HG03520 (cell line): ENCODE measurements at regions not wholly inside any gene's neighbourhood (a gene's known extent, or its start where the extent isn't known, plus 50 kb on each side); places are given as distances from the start of the nearest gene placed in this dataset.
"Not testable (repeated sequence)": the region's sequence is repeated elsewhere in the genome, so short reads cannot be mapped to it uniquely, and the experiment has no call there.

ENCODE experiments used
- ATAC-seq: cut with Tn5 transposase; IDR thresholded peaks from one replicate; pipeline ENCODE4 v1.9.1; 2021; ENCODE audit warnings: mild to moderate bottlenecking, moderate library complexity; ENCODE audit not compliant: unreplicated experiment

DNA sequence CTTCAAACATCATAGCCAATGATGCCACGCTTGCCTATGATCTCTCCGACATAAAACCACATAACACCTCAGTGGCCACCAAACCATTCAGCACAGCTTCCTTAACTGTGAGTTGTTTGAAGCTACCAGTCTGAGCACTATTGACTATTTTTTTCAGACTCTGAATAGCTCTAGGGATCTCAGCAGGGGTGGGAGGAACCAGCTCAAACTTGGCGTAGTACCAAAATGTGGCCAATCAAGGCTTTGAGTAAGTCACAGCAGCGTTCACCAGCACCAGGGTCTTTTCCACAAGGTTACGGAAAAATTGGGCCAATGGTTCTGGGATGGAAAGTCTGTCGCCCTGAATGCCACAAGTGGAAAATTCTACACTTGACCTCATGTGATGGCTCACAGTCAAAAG lies 70.6 kb downstream of the SMPDL3A start:
- ATAC-seq: no peak

DNA sequence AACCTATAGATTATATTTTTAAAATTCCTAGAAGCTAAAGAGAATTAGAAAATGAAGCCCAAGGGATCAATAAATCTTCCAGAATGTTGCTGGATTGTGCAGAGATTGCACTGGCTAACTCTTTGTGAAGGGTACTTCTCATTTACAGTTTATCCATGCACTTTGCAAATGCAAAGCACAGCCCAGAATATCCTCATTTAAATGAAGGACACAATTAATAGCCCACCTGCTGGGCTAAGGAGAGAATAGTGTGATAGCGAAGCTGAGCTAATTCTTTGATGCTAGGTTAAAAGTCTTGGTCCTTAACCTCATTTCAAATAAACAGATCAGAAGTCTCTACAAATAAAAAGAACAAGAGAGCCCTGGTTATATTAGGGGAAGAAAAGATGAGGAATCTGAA lies 72.5 kb downstream of the SMPDL3A start:
- ATAC-seq: no peak

DNA sequence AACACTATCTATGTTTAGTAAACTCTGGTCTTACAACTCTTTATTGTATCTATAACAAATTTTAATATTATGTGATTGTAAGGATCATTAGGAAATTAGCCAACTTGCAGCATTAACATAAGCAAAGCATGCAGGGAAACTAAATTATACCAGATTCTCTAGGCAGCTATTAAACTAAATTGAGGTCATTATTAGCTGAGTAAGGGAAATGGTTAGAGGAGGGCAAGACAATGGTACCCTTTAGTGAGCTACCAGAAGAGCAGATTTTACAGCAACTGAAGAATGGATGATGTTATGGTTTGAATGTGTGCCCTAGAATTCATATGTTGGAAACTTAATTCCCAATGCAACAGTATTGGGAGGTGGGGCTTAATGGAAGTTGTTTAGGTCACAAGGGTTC lies 79.1 kb downstream of the SMPDL3A start:
- ATAC-seq: no peak

DNA sequence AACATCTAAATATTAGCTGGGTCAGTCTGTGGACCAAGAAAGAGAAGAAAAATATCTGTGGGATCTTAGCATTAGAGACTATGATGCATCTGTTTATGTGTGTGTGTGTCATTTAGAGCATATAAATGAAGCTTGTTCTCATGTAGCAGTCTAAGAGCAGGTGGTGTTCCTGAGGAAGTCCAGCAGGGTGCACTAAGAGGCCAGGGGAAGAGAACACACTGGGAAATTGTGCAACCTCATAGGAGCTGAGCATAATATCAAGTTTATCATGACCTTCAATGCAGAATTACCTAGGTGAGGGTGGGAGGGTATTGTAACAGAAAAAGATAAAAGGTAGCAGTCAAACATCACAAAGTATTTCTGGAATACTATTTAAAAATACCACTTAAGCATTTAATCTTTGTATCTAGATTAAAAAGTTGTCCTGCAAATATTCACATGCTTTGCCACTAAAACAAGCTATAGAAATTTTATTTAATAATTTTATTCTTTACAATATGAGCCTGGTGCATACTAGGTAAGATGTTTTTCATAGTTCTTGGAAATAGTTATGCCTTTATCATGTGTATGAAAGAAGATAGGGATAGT lies 80.5 kb downstream of the SMPDL3A start:
- peak; percentile 87 for ATAC-seq

DNA sequence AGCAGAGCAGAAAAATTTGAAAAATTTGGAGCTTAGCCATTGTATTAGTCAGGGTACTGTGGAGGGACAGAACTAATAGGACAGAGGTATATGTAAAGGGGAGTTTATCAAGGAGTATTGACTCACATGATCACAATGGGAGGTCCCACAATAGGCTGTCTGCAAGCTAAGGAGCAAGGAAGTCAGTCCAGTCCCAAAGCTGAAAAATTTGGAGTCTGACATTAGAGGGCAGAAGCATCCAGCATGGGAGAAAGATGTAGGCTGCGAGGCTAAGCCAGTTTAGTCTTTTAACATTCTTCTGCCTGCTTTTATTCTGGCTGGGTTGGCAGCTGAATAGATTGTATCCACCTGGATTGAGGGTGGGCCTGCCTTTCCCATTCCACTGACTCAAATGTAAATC lies 82.0 kb downstream of the SMPDL3A start:
- no peak for ATAC-seq

DNA sequence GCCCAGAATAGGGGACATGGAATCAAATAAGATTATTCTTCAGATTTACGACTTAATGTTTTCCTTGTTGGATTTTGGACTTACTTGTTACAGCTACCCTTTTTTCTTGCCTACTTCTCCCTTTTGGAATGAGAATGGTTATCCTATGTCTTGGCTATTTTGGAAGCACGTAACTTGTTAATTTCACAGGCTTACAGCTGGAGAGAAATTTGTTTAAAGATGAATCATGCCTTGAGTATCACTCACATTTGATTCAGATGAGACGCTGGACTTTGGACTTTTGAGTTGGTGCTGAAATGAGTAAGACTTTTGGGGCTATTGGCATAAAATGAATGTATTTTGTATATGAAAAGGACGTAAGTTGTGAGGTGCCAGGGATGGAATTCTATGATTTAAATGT lies 83.3 kb downstream of the SMPDL3A start:
- no peak for ATAC-seq

DNA sequence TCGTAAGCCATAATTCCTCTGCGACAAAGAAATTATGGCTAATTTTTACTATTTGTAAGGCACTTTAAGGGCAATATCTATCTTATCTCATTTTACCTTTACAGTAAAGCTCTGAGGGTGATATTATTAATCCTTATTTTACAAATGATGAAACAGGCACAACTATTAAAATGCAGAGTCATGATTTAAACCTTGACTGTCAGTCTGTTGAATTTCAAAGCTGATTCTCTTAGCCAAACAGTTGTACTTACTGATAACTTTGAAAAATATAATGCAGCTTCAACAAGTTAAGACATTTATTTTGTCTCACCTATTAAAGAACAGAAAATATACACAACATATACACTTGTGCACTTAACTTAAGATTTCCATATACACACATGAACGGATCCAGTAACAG lies 88.2 kb downstream of the SMPDL3A start:
- ATAC-seq: no peak

DNA sequence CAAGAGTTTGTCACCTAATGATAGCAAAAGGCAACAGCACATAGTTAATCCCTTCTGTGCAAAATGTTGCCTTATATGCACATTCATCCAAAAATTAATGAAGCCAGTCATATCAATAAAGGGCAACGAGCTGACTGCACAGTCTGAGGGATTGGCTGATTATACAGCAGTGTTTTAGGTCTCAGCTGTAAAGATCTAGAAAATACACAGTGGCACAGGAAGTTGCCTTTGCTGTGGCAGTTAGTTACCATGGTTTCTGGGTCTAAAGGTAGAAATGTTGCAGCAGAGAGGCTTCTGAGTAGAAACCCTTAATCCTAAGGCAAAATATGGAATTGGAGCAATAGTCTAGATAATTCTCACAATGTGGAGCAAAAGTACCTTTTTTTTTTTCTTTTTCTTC lies 89.7 kb downstream of the SMPDL3A start:
- ATAC-seq: no peak

DNA sequence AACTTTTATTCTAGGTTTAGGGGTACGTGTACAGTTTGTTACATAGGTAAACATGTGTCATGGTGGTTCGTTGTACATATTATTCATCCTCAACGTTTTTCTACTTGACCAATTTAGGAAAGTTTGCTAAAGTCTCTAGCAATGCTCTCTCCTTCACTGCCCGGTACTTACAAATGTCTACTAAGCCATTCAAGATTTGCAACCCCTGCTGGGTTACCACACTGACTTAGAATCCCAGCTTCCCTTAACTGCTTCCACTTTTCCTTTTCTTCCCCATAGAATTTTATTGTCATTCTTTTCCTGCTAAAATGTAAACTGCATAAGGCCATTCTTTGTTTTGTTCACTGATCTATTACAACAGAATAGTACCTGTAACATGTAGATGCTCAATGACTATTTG lies 97.4 kb downstream of the SMPDL3A start:
- ATAC-seq: no peak

DNA sequence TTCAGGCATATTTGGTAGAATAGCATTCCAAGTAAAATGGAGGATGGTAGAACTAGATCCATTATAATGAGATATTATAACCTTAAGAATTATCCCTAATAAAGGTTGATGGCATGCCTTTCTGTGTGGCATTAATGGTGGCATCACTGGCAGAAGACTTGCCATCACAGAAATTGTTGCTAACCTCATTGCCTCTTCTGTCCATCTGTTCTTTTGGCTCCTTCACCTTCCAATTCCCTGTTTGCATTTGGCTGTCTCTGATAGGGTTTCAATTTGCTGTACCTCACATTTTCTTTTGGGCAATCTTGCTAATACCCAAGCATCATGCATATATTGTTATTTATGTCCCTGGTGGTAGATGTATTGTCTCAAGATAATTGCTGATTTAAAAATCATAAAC lies 98.9 kb downstream of the SMPDL3A start:
- no peak for ATAC-seq

DNA sequence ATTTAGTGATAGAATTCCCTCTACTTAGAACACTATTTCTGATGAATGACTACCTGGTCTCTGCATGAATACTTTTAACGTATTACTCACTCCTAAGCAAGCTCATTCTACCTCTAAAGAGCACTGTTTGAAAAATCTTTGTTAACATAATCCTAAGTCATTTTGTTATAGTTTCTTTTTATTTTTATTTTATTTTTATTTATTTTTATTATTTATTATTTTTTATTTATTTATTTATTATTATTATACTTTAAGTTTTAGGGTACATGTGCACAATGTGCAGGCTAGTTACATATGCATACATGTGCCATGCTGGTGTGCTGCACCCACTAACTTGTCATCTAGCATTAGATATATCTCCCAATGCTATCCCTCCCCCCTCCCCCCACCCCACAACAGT lies 99.6 kb downstream of the SMPDL3A start:
- not testable (repeated sequence) for ATAC-seq

DNA sequence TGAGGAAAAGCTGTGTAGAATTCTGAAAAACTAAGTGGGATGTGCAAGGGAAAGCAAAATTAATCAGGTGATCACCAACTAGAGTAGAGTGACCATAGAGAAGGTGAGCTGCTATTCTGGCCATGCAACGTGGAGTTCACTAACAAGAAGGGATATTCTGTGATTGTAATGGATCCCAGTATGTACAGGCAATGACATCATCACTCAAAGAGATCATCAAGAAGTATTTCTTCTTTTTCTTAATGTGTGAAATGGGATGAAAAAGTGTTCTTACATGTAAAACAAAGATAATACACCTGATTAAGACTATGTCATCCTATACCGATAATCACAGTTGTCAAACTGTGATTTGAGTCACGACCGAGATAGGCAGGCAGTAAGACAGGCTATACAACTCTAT lies 101.2 kb downstream of the SMPDL3A start:
- ATAC-seq: no peak

DNA sequence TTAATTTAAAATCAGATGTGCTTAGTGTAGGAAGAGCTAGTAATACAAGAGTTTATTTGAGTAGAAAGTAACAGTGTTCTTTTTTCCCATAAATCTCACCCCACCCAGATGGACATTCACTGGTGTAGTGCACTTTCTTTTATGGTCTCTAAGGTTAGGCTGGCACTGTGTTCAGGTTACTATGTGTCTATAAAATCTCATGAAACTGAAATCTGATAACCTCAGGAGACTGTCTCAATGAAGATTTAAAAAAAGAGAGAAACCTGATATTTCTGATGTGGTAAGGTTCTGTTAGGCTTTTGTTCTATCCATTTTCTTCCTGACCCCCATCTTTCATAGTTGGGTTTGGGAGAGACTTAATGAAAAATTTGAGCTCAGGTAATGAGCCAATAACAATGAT lies 101.2 kb upstream of the CLVS2 start:
- ATAC-seq: no peak

DNA sequence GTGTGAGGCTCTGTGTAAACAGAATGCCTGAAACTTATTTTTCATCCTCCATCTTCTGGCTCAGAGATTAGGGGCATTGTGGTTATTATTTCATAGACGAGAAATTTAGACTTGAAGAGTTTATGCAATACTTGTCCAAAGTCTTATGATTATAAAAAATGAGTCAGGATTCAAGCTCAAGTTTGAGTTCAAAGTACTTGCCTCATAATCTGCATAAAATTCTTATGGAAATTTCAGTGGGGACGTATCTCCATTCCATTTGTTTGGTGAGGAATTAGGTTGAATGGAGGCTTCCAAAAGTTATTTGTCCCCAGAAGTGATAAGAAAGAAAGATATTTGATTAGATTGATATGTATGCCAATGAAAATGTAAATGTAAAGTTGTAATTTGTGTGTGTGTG lies 93.7 kb upstream of the CLVS2 start:
- no peak for ATAC-seq

DNA sequence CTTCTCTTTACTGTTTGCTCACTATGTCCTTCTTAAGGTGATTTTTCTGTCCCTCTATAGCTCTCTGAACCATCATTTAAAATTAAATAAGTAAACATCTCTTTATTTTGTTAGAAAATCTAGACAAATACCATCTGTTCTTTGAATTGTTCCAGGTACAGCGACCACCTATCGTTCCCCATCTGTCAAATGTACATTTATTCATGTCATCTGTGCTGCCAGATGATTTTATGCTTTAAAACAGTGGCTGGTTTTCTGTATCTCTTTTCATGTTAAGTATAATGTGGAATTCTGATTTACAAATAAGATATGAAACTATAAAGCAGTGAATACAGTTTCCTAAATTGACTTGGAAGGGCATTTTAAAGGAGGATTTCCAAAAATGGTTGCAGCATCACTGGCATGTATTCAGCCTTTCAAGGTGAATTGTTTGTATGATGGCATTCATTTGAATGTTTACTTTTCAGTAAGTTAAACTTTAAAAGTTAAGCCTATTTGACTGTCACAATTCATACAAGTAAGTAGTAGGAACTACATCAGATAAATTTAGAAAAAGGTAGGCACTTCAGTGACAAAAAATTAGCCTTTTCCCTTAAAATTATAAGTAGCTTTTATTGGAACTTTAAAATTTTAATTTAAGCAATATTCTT lies 92.6 kb upstream of the CLVS2 start:
- no peak for ATAC-seq

DNA sequence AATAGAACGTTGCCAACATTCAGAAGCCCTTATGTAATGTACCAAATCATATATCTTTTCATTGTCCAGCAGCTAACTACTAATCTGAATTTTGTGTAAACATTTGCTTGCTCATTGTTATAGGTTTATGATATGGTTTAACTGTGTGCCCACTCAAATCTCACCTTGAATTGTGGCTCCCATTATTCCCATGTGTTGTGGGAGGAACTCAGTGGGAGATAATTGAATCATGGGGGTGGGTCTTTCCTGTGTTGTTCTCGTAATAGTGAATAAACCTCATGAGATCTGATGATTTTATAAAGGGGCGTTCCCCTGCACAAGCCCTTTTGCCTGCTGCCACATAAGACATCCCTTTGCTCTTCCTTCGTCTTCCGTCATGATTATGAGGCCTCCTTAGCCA lies 91.9 kb upstream of the CLVS2 start:
- ATAC-seq: no peak

DNA sequence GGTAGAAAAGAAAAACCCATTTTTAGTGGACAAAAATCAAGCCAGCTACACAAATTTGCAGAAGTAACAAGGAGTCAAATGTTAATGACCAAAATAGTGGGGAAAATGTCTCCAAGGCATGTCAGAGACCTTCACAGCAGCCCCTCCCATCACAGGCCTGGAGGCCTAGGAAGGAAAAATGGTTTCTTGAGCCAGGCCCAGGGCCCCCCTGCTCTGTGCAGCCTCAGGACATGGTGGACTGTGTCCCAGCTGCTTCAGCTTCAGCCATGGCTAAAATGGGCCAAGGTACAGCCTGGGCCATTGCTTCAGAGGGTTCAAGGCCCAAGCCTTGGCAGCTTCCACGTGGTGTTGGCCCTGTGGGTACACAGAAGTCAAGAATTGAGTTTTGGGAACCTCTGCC lies 82.5 kb upstream of the CLVS2 start:
- no peak for ATAC-seq

DNA sequence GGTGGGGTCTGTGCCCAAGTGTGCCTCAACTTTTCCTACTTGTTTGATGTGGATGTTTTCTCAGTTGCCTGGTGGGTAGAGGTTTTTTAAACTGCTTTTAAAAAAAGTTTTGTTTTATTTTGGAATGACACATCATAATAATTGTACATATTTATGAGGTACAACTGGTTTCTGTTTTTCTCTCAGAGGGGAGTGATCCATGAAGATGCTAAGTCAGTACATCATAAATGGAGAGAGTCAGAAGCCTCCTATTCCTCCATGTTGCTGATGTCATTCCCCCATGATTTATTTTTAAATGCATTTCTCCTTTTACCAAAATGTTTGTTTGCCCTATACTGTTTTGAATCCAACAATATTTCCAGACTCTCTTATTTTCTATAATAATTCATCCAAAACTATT lies 77.3 kb upstream of the CLVS2 start:
- ATAC-seq: no peak

DNA sequence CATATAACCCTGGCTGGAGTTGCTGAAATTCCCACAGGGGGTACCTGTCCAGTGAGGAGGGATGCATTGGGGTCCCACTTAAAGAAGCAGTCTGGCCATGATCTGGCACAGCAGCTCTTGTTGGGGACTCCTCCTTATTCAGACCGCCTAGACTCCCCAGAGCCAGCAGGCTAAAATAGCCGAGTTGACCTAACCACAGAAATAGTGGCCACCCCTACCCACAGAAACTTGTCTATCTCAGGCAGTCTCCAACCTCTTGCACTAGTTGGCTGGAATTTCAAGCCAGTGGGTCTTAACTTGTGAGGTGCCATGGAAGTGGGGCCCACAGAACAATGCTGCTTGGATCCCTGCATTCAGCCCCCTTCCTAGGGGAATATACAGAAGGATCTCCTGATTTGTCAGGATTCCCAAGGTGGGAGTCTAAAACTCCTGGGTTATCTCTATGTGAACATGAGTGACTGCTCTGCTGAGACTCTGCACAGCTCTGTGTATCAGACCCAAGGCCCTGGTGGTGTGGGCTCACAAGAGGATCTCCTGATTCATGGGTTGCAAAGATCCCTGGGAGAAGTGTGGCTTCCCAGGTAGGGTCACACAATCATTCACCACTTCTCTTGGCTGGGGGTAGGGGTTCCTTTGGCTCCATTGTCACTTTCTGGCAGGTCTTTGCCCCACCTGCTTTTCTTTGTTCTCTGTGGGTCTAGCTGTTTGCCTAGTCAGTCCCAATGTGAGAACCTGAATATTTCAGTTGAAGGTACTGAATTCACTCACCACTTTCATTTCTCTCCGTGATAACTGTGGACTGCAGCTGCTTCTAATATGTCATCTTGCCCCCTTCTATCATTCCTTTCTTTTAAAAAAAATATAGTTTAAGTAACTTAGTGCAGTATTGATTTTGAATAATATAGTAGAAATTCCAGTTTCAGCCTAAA lies 65.5 kb upstream of the CLVS2 start:
- peak; percentile 86 for ATAC-seq

DNA sequence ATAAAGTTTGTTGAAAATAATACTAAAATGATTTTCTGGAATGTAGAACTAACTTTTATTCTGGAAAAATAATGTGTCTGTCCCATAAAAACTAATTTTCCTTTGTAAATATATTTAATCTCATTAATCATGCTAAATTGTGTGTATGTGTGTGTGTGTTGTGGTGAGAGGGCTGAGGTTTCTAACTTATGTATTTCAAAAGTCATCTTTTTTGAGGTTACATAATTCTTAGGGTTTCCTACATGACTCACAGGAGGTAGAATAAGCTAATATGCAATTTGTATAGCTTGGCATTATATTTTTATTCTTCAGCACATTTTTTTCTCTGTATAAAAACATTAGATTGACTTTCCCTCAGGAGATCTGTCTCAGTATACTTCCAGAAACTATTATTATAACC lies 64.1 kb upstream of the CLVS2 start:
- no peak for ATAC-seq

DNA sequence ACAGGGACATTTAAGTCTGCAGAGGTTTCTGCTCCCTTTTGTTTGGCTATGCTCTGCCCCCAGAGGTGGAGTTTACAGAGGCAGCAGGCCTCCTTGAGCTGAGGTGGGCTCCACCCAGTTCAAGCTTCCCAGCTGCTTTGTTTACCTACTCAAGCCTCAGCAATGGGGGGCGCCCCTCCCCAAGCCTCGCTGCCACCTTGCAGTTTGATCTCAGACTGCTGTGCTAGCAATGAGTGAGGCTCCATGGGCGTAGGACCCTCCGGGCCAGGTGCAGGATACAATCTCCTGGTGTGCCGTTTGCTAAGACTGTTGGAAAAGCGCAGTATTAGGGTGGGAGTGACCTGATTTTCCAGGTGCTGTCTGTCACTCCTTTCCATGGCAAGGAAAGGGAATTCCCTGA lies 51.1 kb upstream of the CLVS2 start:
- not testable (repeated sequence) for ATAC-seq
